HEK293 (cell line): ENCODE measurements at regions not wholly inside any gene's neighbourhood (a gene's known extent, or its start where the extent isn't known, plus 50 kb on each side); places are given as distances from the start of the nearest gene placed in this dataset.

ENCODE experiments used
- CTCF ChIA-PET: fragments of 350-600 bp; formaldehyde crosslinking; extraction: SDS; loops from one replicate; lab custom pipeline; 2021; ENCODE audit warnings: antibody characterized with exemption; lab: Yijun Ruan, JAX
- POLR2A ChIA-PET: fragments of 300-600 bp; formaldehyde crosslinking; extraction: SDS; loops from one replicate; lab custom pipeline; 2020; ENCODE audit warnings: antibody characterized with exemption, inconsistent platforms; lab: Yijun Ruan, JAX
- H3K27ac ChIP-seq: fragments of 200-500 bp; sonication (Bioruptor generic); 2 replicates; pipeline ENCODE4 v1.5.1; 2014; ENCODE audit warnings: low read depth, low read length, control low read depth, inconsistent platforms; ENCODE audit errors: extremely low read depth
- H3K36me3 ChIP-seq, 2 experiments: fragments of 200-500 bp in 1 of 2; sonication (Bioruptor generic) in 1 of 2; 1 replicate in 1 of 2; 2 replicates in 1 of 2; pipeline ENCODE4 v1.5.1; 2014 to 2017; ENCODE audit warnings: inconsistent platforms in 2 of 2, low read length in 2 of 2; ENCODE audit not compliant: control insufficient read depth in 2 of 2, insufficient read depth in 1 of 2
- H3K4me1 ChIP-seq: fragments of 200-500 bp; sonication (Bioruptor generic); 2 replicates; pipeline ENCODE4 v1.5.1; 2014; ENCODE audit warnings: mild to moderate bottlenecking, low read length, inconsistent platforms; ENCODE audit not compliant: control insufficient read depth, insufficient read depth
- H3K4me3 ChIP-seq: 2 replicates; pipeline ENCODE4 v1.5.1; 2011; ENCODE audit warnings: low read depth, mild to moderate bottlenecking, control low read depth, low read length, moderate library complexity
- H3K9me3 ChIP-seq: fragments of 200-500 bp; sonication (Bioruptor generic); 2 replicates; pipeline ENCODE4 v1.5.1; 2014; ENCODE audit warnings: low read depth, low read length, inconsistent platforms; ENCODE audit not compliant: control insufficient read depth, insufficient read depth
- HOXA7 ChIP-seq: sonication (generic); formaldehyde crosslinking; IDR thresholded peaks from 2 replicates; pipeline ENCODE4 v1.8.1; 2022; ENCODE audit warnings: missing genetic modification reagents, borderline replicate concordance
- MEIS1 ChIP-seq: sonication (generic); formaldehyde crosslinking; IDR thresholded peaks from 2 replicates; pipeline ENCODE4 v1.8.1; 2022; ENCODE audit warnings: missing genetic modification reagents, mild to moderate bottlenecking, borderline replicate concordance
- SALL2 ChIP-seq: fragments of 450-650 bp; formaldehyde crosslinking; IDR thresholded peaks from 2 replicates; pipeline ENCODE4 v1.5.0; 2017; ENCODE audit warnings: missing biosample characterization, mild to moderate bottlenecking, missing genetic modification characterization, borderline replicate concordance
- YY1 ChIP-seq: fragments of 450-650 bp; formaldehyde crosslinking; IDR thresholded peaks from 2 replicates; pipeline ENCODE4 v1.5.1; 2018; ENCODE audit warnings: missing biosample characterization, missing genetic modification characterization
- ZBTB21 ChIP-seq: fragments of 450-650 bp; formaldehyde crosslinking; IDR thresholded peaks from 2 replicates; pipeline ENCODE4 v1.5.1; 2017; ENCODE audit warnings: missing biosample characterization, missing genetic modification characterization
- ZNF112 ChIP-seq: fragments of 450-650 bp; formaldehyde crosslinking; IDR thresholded peaks from 2 replicates; pipeline ENCODE4 v1.5.0; 2017; ENCODE audit warnings: missing biosample characterization, missing genetic modification characterization
- ZNF114 ChIP-seq: fragments of 450-650 bp; formaldehyde crosslinking; IDR thresholded peaks from 2 replicates; pipeline ENCODE4 v1.5.0; 2017; ENCODE audit warnings: missing biosample characterization, missing genetic modification characterization
- ZNF211 ChIP-seq: fragments of 450-650 bp; formaldehyde crosslinking; IDR thresholded peaks from 2 replicates; pipeline ENCODE4 v1.5.1; 2016; ENCODE audit warnings: low read depth, missing biosample characterization, missing genetic modification characterization
- ZNF24 ChIP-seq: fragments of 450-650 bp; formaldehyde crosslinking; IDR thresholded peaks from 2 replicates; pipeline ENCODE4 v1.5.1; 2016; ENCODE audit warnings: missing biosample characterization, missing genetic modification characterization
- ZNF335 ChIP-seq: fragments of 450-650 bp; formaldehyde crosslinking; conservative IDR thresholded peaks from 2 replicates; pipeline ENCODE4 v1.5.1; 2016; ENCODE audit warnings: missing biosample characterization, missing genetic modification characterization
- ZNF394 ChIP-seq: fragments of 450-650 bp; formaldehyde crosslinking; IDR thresholded peaks from 2 replicates; pipeline ENCODE4 v1.5.1; 2016; ENCODE audit warnings: missing biosample characterization, missing genetic modification characterization, mild to moderate bottlenecking, moderate library complexity, borderline replicate concordance
- ZNF624 ChIP-seq: fragments of 450-650 bp; formaldehyde crosslinking; IDR thresholded peaks from 2 replicates; pipeline ENCODE4 v1.5.1; 2017; ENCODE audit warnings: missing biosample characterization, missing genetic modification characterization
- ZNF664 ChIP-seq: fragments of 450-650 bp; formaldehyde crosslinking; IDR thresholded peaks from 2 replicates; pipeline ENCODE4 v1.5.1; 2016; ENCODE audit warnings: missing biosample characterization, missing genetic modification characterization
- ZNF747 ChIP-seq: fragments of 450-650 bp; formaldehyde crosslinking; IDR thresholded peaks from 2 replicates; pipeline ENCODE4 v1.5.1; 2016; ENCODE audit warnings: missing biosample characterization, missing genetic modification characterization
- ZNF785 ChIP-seq: fragments of 450-650 bp; formaldehyde crosslinking; IDR thresholded peaks from 2 replicates; pipeline ENCODE4 v1.5.1; 2016; ENCODE audit warnings: missing biosample characterization, missing genetic modification characterization
- TF ChIP-seq, protein P1 (sequence below): fragments of 450-650 bp; formaldehyde crosslinking; IDR thresholded peaks from 2 replicates; pipeline ENCODE4 v1.5.1; 2017; ENCODE audit warnings: missing biosample characterization, missing genetic modification characterization
- TF ChIP-seq, protein P2 (sequence below): fragments of 450-650 bp; formaldehyde crosslinking; IDR thresholded peaks from 2 replicates; pipeline ENCODE4 v1.5.1; 2016; ENCODE audit warnings: missing biosample characterization, missing genetic modification characterization
- TF ChIP-seq, protein P3 (sequence below): sonication (generic); formaldehyde crosslinking; IDR thresholded peaks from 2 replicates; pipeline ENCODE4 v1.8.1; 2022; ENCODE audit warnings: mild to moderate bottlenecking, moderate library complexity, missing genetic modification reagents

DNA sequence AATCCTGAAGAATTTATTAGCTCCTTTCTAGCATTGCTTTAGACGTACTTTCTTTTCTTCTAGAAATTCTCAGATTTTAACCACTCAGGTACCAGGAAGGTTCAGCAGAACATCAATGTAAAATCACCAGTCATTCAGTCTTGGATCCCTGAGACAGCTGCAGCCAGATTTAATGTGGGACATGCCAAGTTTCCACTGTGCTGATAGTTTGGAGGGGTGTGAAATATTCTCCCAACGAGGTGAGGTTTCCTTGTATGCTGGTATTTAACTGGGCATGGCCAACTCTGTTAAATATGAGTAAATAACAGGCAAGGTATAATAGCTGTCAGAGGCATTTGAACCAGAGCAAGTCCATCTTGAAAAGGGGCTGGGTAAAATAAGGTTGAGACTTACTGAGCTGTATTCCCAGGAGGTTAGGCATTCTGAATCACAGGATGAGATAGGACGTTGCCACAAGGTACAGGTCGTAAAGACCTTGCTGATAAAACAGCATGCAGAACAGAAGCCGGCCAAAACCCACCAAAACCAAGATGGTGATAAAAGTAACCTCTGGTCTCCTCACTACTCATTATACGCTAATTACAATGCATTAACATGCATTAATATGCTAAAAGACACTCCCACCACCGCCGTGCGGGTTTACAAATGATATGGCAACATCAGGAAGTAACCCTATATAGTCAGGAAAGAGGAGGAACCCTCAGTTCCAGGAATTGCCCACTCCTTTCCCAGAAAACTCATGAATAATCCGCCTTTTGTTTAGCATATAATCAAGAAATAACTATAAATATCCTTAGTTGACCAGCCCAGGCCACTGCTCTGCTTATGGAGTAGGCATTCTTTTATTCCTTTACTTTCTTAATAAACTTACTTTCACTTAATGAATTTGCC is 75.2 kb upstream of the RASSF8 start:
- POLR2A ChIA-PET: no interaction called here
- no peak for TF ChIP-seq SALL2 (tag by site-specific recombination)
- TF ChIP-seq YY1 (tag by site-specific recombination): no peak
- TF ChIP-seq, protein P1, sequence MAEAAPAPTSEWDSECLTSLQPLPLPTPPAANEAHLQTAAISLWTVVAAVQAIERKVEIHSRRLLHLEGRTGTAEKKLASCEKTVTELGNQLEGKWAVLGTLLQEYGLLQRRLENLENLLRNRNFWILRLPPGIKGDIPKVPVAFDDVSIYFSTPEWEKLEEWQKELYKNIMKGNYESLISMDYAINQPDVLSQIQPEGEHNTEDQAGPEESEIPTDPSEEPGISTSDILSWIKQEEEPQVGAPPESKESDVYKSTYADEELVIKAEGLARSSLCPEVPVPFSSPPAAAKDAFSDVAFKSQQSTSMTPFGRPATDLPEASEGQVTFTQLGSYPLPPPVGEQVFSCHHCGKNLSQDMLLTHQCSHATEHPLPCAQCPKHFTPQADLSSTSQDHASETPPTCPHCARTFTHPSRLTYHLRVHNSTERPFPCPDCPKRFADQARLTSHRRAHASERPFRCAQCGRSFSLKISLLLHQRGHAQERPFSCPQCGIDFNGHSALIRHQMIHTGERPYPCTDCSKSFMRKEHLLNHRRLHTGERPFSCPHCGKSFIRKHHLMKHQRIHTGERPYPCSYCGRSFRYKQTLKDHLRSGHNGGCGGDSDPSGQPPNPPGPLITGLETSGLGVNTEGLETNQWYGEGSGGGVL (tag by site-specific recombination): no peak
- no peak for TF ChIP-seq ZNF335 (tag by site-specific recombination)
- TF ChIP-seq ZBTB21 (tag by site-specific recombination): no peak
- no peak for TF ChIP-seq ZNF112
- no peak for TF ChIP-seq ZNF785
- no peak for TF ChIP-seq ZNF624 (tag by site-specific recombination)
- CTCF ChIA-PET: interaction anchor here (0.5 to 0.7 kb wide), 5 partner anchors 12 to 567 kb away, joined by 3 read pairs; no protein-coding TSS in a partner anchor

DNA sequence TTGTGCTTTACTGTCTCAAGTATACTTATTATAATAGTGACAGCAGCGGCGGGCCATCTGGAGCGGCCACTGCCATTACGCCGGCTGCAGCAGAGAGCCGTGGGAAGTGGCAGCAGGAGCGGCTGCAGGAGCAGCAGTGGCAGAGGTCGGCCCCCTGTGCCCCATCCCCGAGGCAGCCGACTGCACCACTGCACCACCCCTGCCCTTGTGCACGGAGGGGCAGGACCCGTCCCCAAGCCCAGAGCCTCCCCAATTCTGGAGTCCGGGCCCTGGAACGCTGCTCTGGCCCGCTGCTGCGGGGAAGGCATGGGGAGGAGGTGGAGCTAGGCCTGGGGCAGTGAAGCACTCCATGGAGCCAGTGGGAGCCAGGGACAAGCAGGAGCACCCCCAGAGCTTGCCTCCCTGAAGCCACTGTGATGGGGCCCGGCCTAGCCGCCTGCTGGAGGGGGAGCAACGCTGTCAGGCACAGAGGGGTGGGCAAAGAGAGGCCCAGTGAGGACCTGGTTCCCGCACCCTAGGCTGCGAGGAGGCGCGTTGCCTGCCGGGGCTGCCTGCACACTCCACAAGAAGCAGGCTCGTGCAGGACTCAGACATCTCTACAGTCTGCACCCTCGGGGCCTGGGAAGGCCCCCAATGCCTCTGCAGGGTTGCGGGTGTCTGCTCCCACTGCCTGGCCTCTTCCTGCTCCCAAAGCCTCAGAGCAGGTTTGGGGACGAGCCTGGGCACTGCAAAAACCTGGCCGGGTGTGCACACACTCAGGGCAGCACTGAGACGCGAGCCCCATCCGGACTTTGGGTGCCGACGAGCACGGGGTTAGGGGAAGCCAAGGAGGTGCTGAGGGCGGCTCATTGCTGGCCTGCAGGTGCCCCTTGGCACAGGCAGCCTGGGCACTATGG is 74.2 kb upstream of the RASSF8 start:
- no peaks in the 10 kb centered on the region for H3K9me3 ChIP-seq
- no peaks in the 10 kb centered on the region for H3K36me3 ChIP-seq
- no peak overlapping the region for H3K27ac ChIP-seq
- POLR2A ChIA-PET: no interaction called here
- CTCF ChIA-PET: no interaction called here
- H3K4me1 ChIP-seq: no peaks in the 10 kb centered on the region
- TF ChIP-seq ZNF211 (tag by site-specific recombination): no peak
- no peak for TF ChIP-seq ZNF747 (tag by site-specific recombination)
- no peak for TF ChIP-seq MEIS1
- no peak for TF ChIP-seq ZNF24
- TF ChIP-seq, protein P2, sequence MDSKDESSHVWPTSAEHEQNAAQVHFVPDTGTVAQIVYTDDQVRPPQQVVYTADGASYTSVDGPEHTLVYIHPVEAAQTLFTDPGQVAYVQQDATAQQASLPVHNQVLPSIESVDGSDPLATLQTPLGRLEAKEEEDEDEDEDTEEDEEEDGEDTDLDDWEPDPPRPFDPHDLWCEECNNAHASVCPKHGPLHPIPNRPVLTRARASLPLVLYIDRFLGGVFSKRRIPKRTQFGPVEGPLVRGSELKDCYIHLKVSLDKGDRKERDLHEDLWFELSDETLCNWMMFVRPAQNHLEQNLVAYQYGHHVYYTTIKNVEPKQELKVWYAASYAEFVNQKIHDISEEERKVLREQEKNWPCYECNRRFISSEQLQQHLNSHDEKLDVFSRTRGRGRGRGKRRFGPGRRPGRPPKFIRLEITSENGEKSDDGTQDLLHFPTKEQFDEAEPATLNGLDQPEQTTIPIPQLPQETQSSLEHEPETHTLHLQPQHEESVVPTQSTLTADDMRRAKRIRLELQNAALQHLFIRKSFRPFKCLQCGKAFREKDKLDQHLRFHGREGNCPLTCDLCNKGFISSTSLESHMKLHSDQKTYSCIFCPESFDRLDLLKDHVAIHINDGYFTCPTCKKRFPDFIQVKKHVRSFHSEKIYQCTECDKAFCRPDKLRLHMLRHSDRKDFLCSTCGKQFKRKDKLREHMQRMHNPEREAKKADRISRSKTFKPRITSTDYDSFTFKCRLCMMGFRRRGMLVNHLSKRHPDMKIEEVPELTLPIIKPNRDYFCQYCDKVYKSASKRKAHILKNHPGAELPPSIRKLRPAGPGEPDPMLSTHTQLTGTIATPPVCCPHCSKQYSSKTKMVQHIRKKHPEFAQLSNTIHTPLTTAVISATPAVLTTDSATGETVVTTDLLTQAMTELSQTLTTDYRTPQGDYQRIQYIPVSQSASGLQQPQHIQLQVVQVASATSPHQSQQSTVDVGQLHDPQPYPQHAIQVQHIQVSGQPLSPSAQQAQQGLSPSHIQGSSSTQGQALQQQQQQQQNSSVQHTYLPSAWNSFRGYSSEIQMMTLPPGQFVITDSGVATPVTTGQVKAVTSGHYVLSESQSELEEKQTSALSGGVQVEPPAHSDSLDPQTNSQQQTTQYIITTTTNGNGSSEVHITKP (tag by site-specific recombination): no peak
- TF ChIP-seq, protein P3, sequence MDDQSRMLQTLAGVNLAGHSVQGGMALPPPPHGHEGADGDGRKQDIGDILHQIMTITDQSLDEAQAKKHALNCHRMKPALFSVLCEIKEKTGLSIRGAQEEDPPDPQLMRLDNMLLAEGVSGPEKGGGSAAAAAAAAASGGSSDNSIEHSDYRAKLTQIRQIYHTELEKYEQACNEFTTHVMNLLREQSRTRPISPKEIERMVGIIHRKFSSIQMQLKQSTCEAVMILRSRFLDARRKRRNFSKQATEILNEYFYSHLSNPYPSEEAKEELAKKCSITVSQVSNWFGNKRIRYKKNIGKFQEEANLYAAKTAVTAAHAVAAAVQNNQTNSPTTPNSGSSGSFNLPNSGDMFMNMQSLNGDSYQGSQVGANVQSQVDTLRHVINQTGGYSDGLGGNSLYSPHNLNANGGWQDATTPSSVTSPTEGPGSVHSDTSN: no peak
- TF ChIP-seq ZNF394 (tag by site-specific recombination): no peak
- no peak for TF ChIP-seq ZNF664 (tag by site-specific recombination)
- TF ChIP-seq HOXA7: no peak
- TF ChIP-seq ZNF114 (tag by site-specific recombination): no peak
- H3K4me3 ChIP-seq: no peak overlapping the region

More for the DNA sequence above, 75.2 kb upstream of the RASSF8 start:
- no peaks in the 10 kb centered on the region for H3K36me3 ChIP-seq
- no peaks in the 10 kb centered on the region for H3K4me1 ChIP-seq
- H3K4me3 ChIP-seq: no peak overlapping the region
- H3K9me3 ChIP-seq: no peaks in the 10 kb centered on the region
- no peak overlapping the region for H3K27ac ChIP-seq
